ENCODE measurements at regions not wholly inside any gene's neighbourhood (a gene's known extent, or its start where the extent isn't known, plus 50 kb on each side); places are given as distances from the start of the nearest gene placed in this dataset.

GRCh38 chr6:210778-211374, 81.4 kb upstream of the DUSP22 start:
- no peak for DNase-seq

GRCh38 chr6:211871-212497, 80.3 kb upstream of the DUSP22 start:
- no peak for DNase-seq

GRCh38 chr6:213284-213683, 79.0 kb upstream of the DUSP22 start:
- DNase-seq: no peak

GRCh38 chr6:214428-214827, 77.9 kb upstream of the DUSP22 start:
- DNase-seq: no peak

- DNase-seq: peak; percentile 86
Observed at GRCh38 chr6:215335-216034, 76.8 kb upstream of the DUSP22 start.

- DNase-seq: peak; percentile 75
Observed at GRCh38 chr6:217048-217659, 75.1 kb upstream of the DUSP22 start.

GRCh38 chr6:218153-219018, 73.9 kb upstream of the DUSP22 start:
- DNase-seq: no peak

- no peak for DNase-seq
Observed at GRCh38 chr6:219019-219570, 73.2 kb upstream of the DUSP22 start.

- DNase-seq: no peak
Observed at GRCh38 chr6:219641-220198, 72.6 kb upstream of the DUSP22 start.

- no peak for DNase-seq
Observed at GRCh38 chr6:220312-220711, 72.0 kb upstream of the DUSP22 start.

- DNase-seq: no peak
Observed at GRCh38 chr6:220721-221475, 71.4 kb upstream of the DUSP22 start.

GRCh38 chr6:221531-222349, 70.5 kb upstream of the DUSP22 start:
- DNase-seq: no peak

GRCh38 chr6:222468-222867, 69.8 kb upstream of the DUSP22 start:
- DNase-seq: no peak

GRCh38 chr6:223136-223535, 69.2 kb upstream of the DUSP22 start:
- DNase-seq: no peak

- DNase-seq: no peak
Observed at GRCh38 chr6:223763-224162, 68.5 kb upstream of the DUSP22 start.

- no peak for DNase-seq
Observed at GRCh38 chr6:224350-224749, 67.9 kb upstream of the DUSP22 start.

GRCh38 chr6:225121-225721, 67.1 kb upstream of the DUSP22 start:
- DNase-seq: peak; percentile 89

- DNase-seq: no peak
Observed at GRCh38 chr6:225907-226306, 66.4 kb upstream of the DUSP22 start.

GRCh38 chr6:226516-227073, 65.7 kb upstream of the DUSP22 start:
- no peak for DNase-seq

Data from activated effector memory CD4-positive, alpha-beta T cell treated with anti-CD3 and anti-CD28 coated beads, Interleukin-2, amount 50 U/mL, for 16 hours (primary cell).